GM23338 (cell line): ENCODE measurements at regions not wholly inside any gene's neighbourhood (a gene's known extent, or its start where the extent isn't known, plus 50 kb on each side); places are given as distances from the start of the nearest gene placed in this dataset.

Experiments
- ATAC-seq: fragments of 200-7000 bp; cut with Tn5 transposase; 3 replicates; pipeline ENCODE4 v1.9.1; 2020
- DNase-seq: peaks from one replicate; pipeline ENCODE4 v3.0.0-alpha.2; 2015; ENCODE audit warnings: low spot score
- H2AFZ ChIP-seq: fragments of 200-600 bp; sonication (generic); 2 replicates; pipeline ENCODE4 v1.8.0; 2016; ENCODE audit warnings: antibody characterized with exemption, mild to moderate bottlenecking, moderate library complexity
- H3F3A ChIP-seq: fragments of 200-600 bp; sonication (generic); replicated peaks from 2 replicates; pipeline ENCODE4 v1.8.0; 2017; ENCODE audit warnings: antibody characterized with exemption, mixed run types, low read depth
- H3K27ac ChIP-seq: fragments of 200-600 bp; sonication (generic); 2 replicates; pipeline ENCODE4 v1.6.1; 2016; ENCODE audit warnings: low read depth
- H3K27me3 ChIP-seq: fragments of 200-600 bp; sonication (generic); 2 replicates; pipeline ENCODE4 v1.8.0; 2016; ENCODE audit warnings: mild to moderate bottlenecking, mixed run types, moderate library complexity; ENCODE audit not compliant: insufficient read depth
- H3K36me3 ChIP-seq: fragments of 200-600 bp; sonication (generic); 2 replicates; pipeline ENCODE4 v1.8.0; 2016; ENCODE audit warnings: mild to moderate bottlenecking; ENCODE audit not compliant: insufficient read depth
- H3K4me1 ChIP-seq: fragments of 200-600 bp; sonication (generic); 2 replicates; pipeline ENCODE4 v1.8.0; 2016; ENCODE audit warnings: mild to moderate bottlenecking, moderate library complexity; ENCODE audit not compliant: insufficient read depth
- H3K4me2 ChIP-seq: fragments of 200-600 bp; sonication (generic); 2 replicates; pipeline ENCODE4 v1.7.1; 2017; ENCODE audit warnings: mixed run types
- H3K4me3 ChIP-seq: fragments of 200-600 bp; sonication (generic); 2 replicates; pipeline ENCODE4 v1.6.1; 2016; ENCODE audit warnings: mixed run types
- H3K79me2 ChIP-seq: fragments of 200-600 bp; sonication (generic); replicated peaks from 2 replicates; pipeline ENCODE4 v1.8.0; 2017; ENCODE audit warnings: mild to moderate bottlenecking; ENCODE audit not compliant: insufficient read depth
- H3K9me2 ChIP-seq: fragments of 200-600 bp; sonication (generic); 2 replicates; pipeline ENCODE4 v1.8.0; 2017; ENCODE audit not compliant: insufficient read depth
- H4K20me1 ChIP-seq: fragments of 200-600 bp; sonication (generic); replicated peaks from 2 replicates; pipeline ENCODE4 v1.8.0; 2017; ENCODE audit warnings: mild to moderate bottlenecking; ENCODE audit not compliant: insufficient read depth
- H3K27ac Mint-ChIP-seq: 2 replicates; pipeline ENCODE4 v1.8.0; 2020; ENCODE audit warnings: inconsistent platforms, mild to moderate bottlenecking, moderate library complexity, mixed read lengths
- H3K27me3 Mint-ChIP-seq: 3 replicates; pipeline ENCODE4 v1.8.0; 2022; ENCODE audit warnings: low read depth, mild to moderate bottlenecking, moderate library complexity, mixed read lengths, inconsistent platforms; ENCODE audit not compliant: insufficient read depth, poor library complexity
- H3K36me3 Mint-ChIP-seq: 3 replicates; pipeline ENCODE4 v1.8.0; 2021; ENCODE audit warnings: low read depth, mild to moderate bottlenecking, inconsistent platforms, moderate library complexity, mixed read lengths
- H3K4me1 Mint-ChIP-seq: 3 replicates; pipeline ENCODE4 v1.8.0; 2020; ENCODE audit warnings: mild to moderate bottlenecking, inconsistent platforms, mixed read lengths
- H3K4me3 Mint-ChIP-seq: 3 replicates; pipeline ENCODE4 v1.8.0; 2021; ENCODE audit warnings: moderate library complexity, mild to moderate bottlenecking, inconsistent platforms, mixed read lengths
- H3K9me3 Mint-ChIP-seq: 3 replicates; pipeline ENCODE4 v1.8.0; 2020; ENCODE audit warnings: moderate library complexity, mild to moderate bottlenecking, inconsistent platforms, mixed read lengths
- CREB1 ChIP-seq: fragments of 250-450 bp; sonication (Bioruptor Pico); IDR thresholded peaks from 2 replicates; pipeline ENCODE4 v1.5.0; 2020; ENCODE audit warnings: low read depth, mild to moderate bottlenecking, moderate library complexity
- EZH2 ChIP-seq: fragments of 200-600 bp; sonication (generic); IDR thresholded peaks from one replicate; pipeline ENCODE4 v1.8.0; 2017; ENCODE audit warnings: antibody characterized with exemption, mild to moderate bottlenecking, low read depth; ENCODE audit not compliant: unreplicated experiment
- EZH2phosphoT487 ChIP-seq: fragments of 200-600 bp; sonication (generic); IDR thresholded peaks from one replicate; pipeline ENCODE4 v1.8.1; 2018; ENCODE audit warnings: antibody characterized with exemption; ENCODE audit not compliant: unreplicated experiment
- JUNB ChIP-seq: IDR thresholded peaks from one replicate; pipeline ENCODE4 v1.6.1; 2016; ENCODE audit warnings: antibody characterized with exemption; ENCODE audit not compliant: unreplicated experiment
- POLR2AphosphoS5 ChIP-seq: IDR thresholded peaks from 2 replicates; pipeline ENCODE4 v1.6.1; 2016; ENCODE audit warnings: antibody characterized with exemption, low read depth
- STAT1 ChIP-seq: IDR thresholded peaks from one replicate; pipeline ENCODE4 v1.6.1; 2016; ENCODE audit warnings: antibody characterized with exemption; ENCODE audit not compliant: unreplicated experiment
- ZNF114 ChIP-seq: fragments of 250-450 bp; sonication (Bioruptor Pico); IDR thresholded peaks from 2 replicates; pipeline ENCODE4 v1.5.0; 2020; ENCODE audit warnings: mild to moderate bottlenecking, moderate library complexity
- ZNF331 ChIP-seq: fragments of 250-450 bp; sonication (Bioruptor Pico); IDR thresholded peaks from 2 replicates; pipeline ENCODE4 v1.5.0; 2020; ENCODE audit warnings: low read depth, mild to moderate bottlenecking, moderate library complexity
- TF ChIP-seq, protein P1 (sequence below): IDR thresholded peaks from 2 replicates; pipeline ENCODE4 v1.6.1; 2016; ENCODE audit warnings: antibody characterized with exemption
- TF ChIP-seq, protein P2 (sequence below): IDR thresholded peaks from one replicate; pipeline ENCODE4 v1.6.1; 2018; ENCODE audit warnings: antibody characterized with exemption; ENCODE audit not compliant: unreplicated experiment
- TF ChIP-seq, protein P3 (sequence below), 2 experiments: fragments of 200-600 bp in 1 of 2; sonication (generic) in 1 of 2; conservative IDR thresholded peaks; 2 replicates each; pipeline versions ENCODE4 v1.5.1 to v1.6.1; 2016 to 2017; ENCODE audit warnings: antibody characterized with exemption in 2 of 2, low read depth in 2 of 2, mild to moderate bottlenecking in 2 of 2, moderate library complexity in 1 of 2

DNA sequence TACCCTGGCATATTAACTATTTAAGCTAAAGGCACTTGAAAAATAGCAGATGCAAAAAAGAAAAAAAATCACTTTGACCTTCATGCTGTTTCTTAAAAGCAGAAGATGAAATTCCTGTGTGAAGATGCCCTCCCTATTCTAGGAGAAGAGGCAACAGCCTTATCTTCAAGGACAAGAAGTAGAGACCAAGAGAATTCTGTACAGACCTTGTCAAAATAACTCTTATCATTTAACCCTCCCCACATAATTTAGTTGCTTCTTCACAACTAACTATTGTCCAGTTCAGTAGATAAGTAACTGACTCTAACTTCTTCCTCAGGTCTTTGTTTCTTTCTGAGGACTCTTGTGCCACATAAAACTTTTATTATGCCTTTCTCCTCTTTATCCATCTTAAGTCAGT, 72.0 kb upstream of the MARCHF10 start:
- Histone ChIP-seq H3K79me2 (no peaks in the 10 kb centered on the region), H3K27me3 (no peaks in the 10 kb centered on the region), H3K36me3 (no peaks in the 10 kb centered on the region), H3K27ac (no peak overlapping the region), H3F3A (no peaks in the 10 kb centered on the region), H3K4me1 (no peaks in the 10 kb centered on the region), H2AFZ (no peak overlapping the region), H4K20me1 (no peaks in the 10 kb centered on the region), H3K9me2 (no peaks in the 10 kb centered on the region), H3K4me3 (no peak overlapping the region), H3K4me2 (no peak overlapping the region)
- no peaks in the 10 kb centered on the region for H3K27me3 Mint-ChIP-seq
- H3K4me3 Mint-ChIP-seq, result no peak overlapping the region
- DNase-seq, result no peak
- H3K27ac Mint-ChIP-seq, result no peak overlapping the region
- no peak for ATAC-seq
- no peaks in the 10 kb centered on the region; the same call in 2 of the 3 replicates for H3K4me1 Mint-ChIP-seq
- H3K9me3 Mint-ChIP-seq, result no peaks in the 10 kb centered on the region
- no peaks in the 10 kb centered on the region for H3K36me3 Mint-ChIP-seq
- TF ChIP-seq, protein P1, sequence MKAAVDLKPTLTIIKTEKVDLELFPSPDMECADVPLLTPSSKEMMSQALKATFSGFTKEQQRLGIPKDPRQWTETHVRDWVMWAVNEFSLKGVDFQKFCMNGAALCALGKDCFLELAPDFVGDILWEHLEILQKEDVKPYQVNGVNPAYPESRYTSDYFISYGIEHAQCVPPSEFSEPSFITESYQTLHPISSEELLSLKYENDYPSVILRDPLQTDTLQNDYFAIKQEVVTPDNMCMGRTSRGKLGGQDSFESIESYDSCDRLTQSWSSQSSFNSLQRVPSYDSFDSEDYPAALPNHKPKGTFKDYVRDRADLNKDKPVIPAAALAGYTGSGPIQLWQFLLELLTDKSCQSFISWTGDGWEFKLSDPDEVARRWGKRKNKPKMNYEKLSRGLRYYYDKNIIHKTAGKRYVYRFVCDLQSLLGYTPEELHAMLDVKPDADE, result no peak
- TF ChIP-seq ZNF114, result no peak
- TF ChIP-seq EZH2, result no peak
- TF ChIP-seq, protein P2, sequence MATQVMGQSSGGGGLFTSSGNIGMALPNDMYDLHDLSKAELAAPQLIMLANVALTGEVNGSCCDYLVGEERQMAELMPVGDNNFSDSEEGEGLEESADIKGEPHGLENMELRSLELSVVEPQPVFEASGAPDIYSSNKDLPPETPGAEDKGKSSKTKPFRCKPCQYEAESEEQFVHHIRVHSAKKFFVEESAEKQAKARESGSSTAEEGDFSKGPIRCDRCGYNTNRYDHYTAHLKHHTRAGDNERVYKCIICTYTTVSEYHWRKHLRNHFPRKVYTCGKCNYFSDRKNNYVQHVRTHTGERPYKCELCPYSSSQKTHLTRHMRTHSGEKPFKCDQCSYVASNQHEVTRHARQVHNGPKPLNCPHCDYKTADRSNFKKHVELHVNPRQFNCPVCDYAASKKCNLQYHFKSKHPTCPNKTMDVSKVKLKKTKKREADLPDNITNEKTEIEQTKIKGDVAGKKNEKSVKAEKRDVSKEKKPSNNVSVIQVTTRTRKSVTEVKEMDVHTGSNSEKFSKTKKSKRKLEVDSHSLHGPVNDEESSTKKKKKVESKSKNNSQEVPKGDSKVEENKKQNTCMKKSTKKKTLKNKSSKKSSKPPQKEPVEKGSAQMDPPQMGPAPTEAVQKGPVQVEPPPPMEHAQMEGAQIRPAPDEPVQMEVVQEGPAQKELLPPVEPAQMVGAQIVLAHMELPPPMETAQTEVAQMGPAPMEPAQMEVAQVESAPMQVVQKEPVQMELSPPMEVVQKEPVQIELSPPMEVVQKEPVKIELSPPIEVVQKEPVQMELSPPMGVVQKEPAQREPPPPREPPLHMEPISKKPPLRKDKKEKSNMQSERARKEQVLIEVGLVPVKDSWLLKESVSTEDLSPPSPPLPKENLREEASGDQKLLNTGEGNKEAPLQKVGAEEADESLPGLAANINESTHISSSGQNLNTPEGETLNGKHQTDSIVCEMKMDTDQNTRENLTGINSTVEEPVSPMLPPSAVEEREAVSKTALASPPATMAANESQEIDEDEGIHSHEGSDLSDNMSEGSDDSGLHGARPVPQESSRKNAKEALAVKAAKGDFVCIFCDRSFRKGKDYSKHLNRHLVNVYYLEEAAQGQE, result no peak
- no peak for TF ChIP-seq JUNB
- TF ChIP-seq, protein P3, sequence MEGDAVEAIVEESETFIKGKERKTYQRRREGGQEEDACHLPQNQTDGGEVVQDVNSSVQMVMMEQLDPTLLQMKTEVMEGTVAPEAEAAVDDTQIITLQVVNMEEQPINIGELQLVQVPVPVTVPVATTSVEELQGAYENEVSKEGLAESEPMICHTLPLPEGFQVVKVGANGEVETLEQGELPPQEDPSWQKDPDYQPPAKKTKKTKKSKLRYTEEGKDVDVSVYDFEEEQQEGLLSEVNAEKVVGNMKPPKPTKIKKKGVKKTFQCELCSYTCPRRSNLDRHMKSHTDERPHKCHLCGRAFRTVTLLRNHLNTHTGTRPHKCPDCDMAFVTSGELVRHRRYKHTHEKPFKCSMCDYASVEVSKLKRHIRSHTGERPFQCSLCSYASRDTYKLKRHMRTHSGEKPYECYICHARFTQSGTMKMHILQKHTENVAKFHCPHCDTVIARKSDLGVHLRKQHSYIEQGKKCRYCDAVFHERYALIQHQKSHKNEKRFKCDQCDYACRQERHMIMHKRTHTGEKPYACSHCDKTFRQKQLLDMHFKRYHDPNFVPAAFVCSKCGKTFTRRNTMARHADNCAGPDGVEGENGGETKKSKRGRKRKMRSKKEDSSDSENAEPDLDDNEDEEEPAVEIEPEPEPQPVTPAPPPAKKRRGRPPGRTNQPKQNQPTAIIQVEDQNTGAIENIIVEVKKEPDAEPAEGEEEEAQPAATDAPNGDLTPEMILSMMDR (conservative IDR thresholded peaks at IDR 0.05; ENCODE audit: low read depth in 2 of 2), result no peak
- TF ChIP-seq EZH2phosphoT487, result no peak

DNA sequence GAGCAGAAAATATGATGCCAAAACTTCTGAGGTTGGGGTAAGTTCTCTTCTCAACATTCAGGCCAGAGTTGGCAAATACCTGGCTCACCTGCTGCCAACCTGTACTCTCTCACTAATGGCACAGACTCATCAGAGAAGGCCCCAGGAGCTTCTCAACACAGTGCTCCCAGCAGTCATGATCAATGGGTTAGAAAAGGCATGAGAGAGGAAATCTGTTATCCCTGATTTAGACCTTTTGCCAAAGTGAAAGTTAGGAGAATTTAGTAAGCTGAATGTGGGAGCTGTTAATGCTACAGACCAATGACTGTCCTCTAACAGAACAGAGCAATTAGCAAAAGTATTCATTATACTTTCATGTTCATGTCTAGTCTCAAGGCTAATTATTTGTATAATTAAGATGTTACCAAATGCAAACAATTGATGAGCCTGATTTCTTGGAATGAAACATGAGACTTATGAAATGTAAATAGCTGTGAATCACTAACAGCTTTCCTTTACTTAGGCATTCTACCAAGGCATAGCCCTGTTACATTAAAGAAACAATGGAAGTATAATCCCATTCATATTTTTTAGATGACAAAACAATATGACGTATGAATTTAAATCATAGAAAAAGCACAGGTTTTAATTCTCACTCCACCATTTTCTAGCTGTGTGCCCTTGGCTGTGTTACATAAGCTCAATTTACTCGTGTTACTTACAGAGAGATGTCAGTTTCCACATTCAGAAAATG, 68.7 kb upstream of the MARCHF10 start:
- Mint-ChIP-seq H3K27ac (no peak overlapping the region), H3K9me3 (no peaks in the 10 kb centered on the region), H3K36me3 (no peaks in the 10 kb centered on the region), H3K4me1 (no peaks in the 10 kb centered on the region; the same call in 2 of the 3 replicates), H3K4me3 (no peak overlapping the region), H3K27me3 (no peaks in the 10 kb centered on the region)
- no peaks in the 10 kb centered on the region for H3K27me3 ChIP-seq
- H3K4me1 ChIP-seq, result no peaks in the 10 kb centered on the region
- TF ChIP-seq, protein P2, result no peak
- TF ChIP-seq POLR2AphosphoS5, result no peak
- no peak for TF ChIP-seq STAT1
- TF ChIP-seq ZNF331, result no peak
- TF ChIP-seq CREB1 (CRISPR knock-in tag), result no peak
- H3K36me3 ChIP-seq, result no peaks in the 10 kb centered on the region
- no peak overlapping the region for H3K27ac ChIP-seq
- H4K20me1 ChIP-seq, result no peaks in the 10 kb centered on the region
- peak overlapping the region; percentile 59; the same call in 1 of the 2 replicates for H2AFZ ChIP-seq
- DNase-seq (no peak), ATAC-seq (no peak)
- no peaks in the 10 kb centered on the region for H3K79me2 ChIP-seq
- no peaks in the 10 kb centered on the region for H3K9me2 ChIP-seq
- no peak overlapping the region for H3K4me3 ChIP-seq
- H3K4me2 ChIP-seq, result no peak overlapping the region
- H3F3A ChIP-seq, result no peaks in the 10 kb centered on the region
